Endothelial cell of umbilical vein (primary cell): ENCODE measurements at regions not wholly inside any gene's neighbourhood (a gene's known extent, or its start where the extent isn't known, plus 50 kb on each side); places are given as distances from the start of the nearest gene placed in this dataset.

Source experiments
- BruUV-seq: library from RNA; stranded (reverse); fragments of 400-500 nt; replicated peaks from 2 replicates; lab custom pipeline; 2021; lab: Mats Ljungman, UMichigan
- CTCF ChIA-PET: fragments of 300-600, 350-600 bp; sonication (Branson Sonifier 250); formaldehyde crosslinking; loops from one replicate; lab custom pipeline; 2021; ENCODE audit warnings: antibody characterized with exemption, inconsistent platforms; lab: Charles Lee
- POLR2A ChIA-PET: fragments of 300-600, 350-600 bp; sonication (Branson Sonifier 250); formaldehyde crosslinking; loops from one replicate; lab custom pipeline; 2021; ENCODE audit warnings: antibody characterized with exemption, inconsistent platforms; lab: Charles Lee
- DNase-seq: peaks from one replicate; pipeline ENCODE4 v3.0.0-alpha.2; 2011; ENCODE audit warnings: low read depth, low spot score
- FAIRE-seq: peaks from 2 replicates; lab custom pipeline; 2011; peaks lifted over from hg19 to GRCh38; lab: Jason Lieb, UNC
- H2AFZ ChIP-seq: 2 replicates; pipeline ENCODE4 v1.6.0; 2012; ENCODE audit warnings: low read depth, low read length, control low read depth, inconsistent platforms
- H3K27ac ChIP-seq: 2 replicates; pipeline ENCODE4 v1.5.1; 2011; ENCODE audit warnings: low read depth, mild to moderate bottlenecking, control low read depth, low read length, moderate library complexity; ENCODE audit not compliant: insufficient read depth
- H3K27me3 ChIP-seq, 2 experiments: 2 replicates each; pipeline versions ENCODE4 v1.6.0 to v1.6.1; 2011; ENCODE audit warnings: low read length in 2 of 2, mixed read lengths in 1 of 2; ENCODE audit not compliant: control insufficient read depth in 2 of 2, insufficient read depth in 2 of 2
- H3K36me3 ChIP-seq, 2 experiments: 2 replicates in 1 of 2; 3 replicates in 1 of 2; pipeline ENCODE4 v1.5.1; 2011; ENCODE audit warnings: low read length in 2 of 2, mild to moderate bottlenecking in 1 of 2, moderate library complexity in 1 of 2; ENCODE audit not compliant: control insufficient read depth in 2 of 2, insufficient read depth in 2 of 2; ENCODE audit errors: extremely low read depth in 1 of 2
- H3K4me1 ChIP-seq: 3 replicates; pipeline ENCODE4 v1.5.1; 2011; ENCODE audit warnings: mild to moderate bottlenecking, low read length; ENCODE audit not compliant: control insufficient read depth, insufficient read depth; ENCODE audit errors: extremely low read depth
- H3K4me2 ChIP-seq: 2 replicates; pipeline ENCODE4 v1.6.1; 2011; ENCODE audit warnings: low read length, control low read depth, mixed read lengths; ENCODE audit not compliant: insufficient read depth
- H3K4me3 ChIP-seq, 3 experiments: fragments of 200-600 bp in 1 of 3; sonication (generic), shearing (Covaris generic) in 1 of 3; replicated peaks in 1 of 3; 2 replicates each; pipeline ENCODE4 v1.5.1; 2011 to 2016; ENCODE audit warnings: control low read depth in 3 of 3, low read length in 3 of 3, mild to moderate bottlenecking in 2 of 3, inconsistent platforms in 1 of 3, low read depth in 1 of 3, moderate library complexity in 1 of 3; ENCODE audit not compliant: insufficient read depth in 1 of 3
- H3K79me2 ChIP-seq: 2 replicates; pipeline ENCODE4 v1.6.0; 2012; ENCODE audit warnings: low read length, inconsistent platforms; ENCODE audit not compliant: control insufficient read depth, insufficient read depth
- H3K9ac ChIP-seq: replicated peaks from 2 replicates; pipeline ENCODE3; 2011; ENCODE audit warnings: low read length, control low read depth; ENCODE audit not compliant: insufficient read depth; ENCODE audit errors: extremely low read depth
- H3K9me1 ChIP-seq: replicated peaks from 3 replicates; pipeline ENCODE4 v1.6.0; 2011; ENCODE audit warnings: mild to moderate bottlenecking, low read length; ENCODE audit not compliant: control insufficient read depth, insufficient read depth; ENCODE audit errors: extremely low read depth
- H3K9me3 ChIP-seq: replicated peaks from 2 replicates; pipeline ENCODE4 v1.5.1; 2012; ENCODE audit warnings: low read length, inconsistent platforms; ENCODE audit not compliant: control insufficient read depth, insufficient read depth
- H4K20me1 ChIP-seq: replicated peaks from 2 replicates; pipeline ENCODE3; 2011; ENCODE audit warnings: mild to moderate bottlenecking, low read length; ENCODE audit not compliant: control insufficient read depth, insufficient read depth; ENCODE audit errors: extremely low read depth
- EZH2 ChIP-seq: IDR thresholded peaks from 2 replicates; pipeline ENCODE4 v1.6.1; 2012; ENCODE audit warnings: borderline replicate concordance, low read depth, mild to moderate bottlenecking, moderate library complexity, low read length, inconsistent platforms; ENCODE audit not compliant: severe bottlenecking
- FOS ChIP-seq: IDR thresholded peaks from 2 replicates; pipeline ENCODE4 v1.6.1; 2011; ENCODE audit warnings: mild to moderate bottlenecking, low read length, moderate library complexity, borderline replicate concordance; ENCODE audit not compliant: insufficient read depth
- GATA2 ChIP-seq: IDR thresholded peaks from 2 replicates; pipeline ENCODE4 v1.7.0; 2011; ENCODE audit warnings: low read depth, mild to moderate bottlenecking, moderate library complexity, mixed read lengths, low read length; ENCODE audit not compliant: insufficient read length, insufficient read depth
- JUN ChIP-seq: IDR thresholded peaks from 2 replicates; pipeline ENCODE4 v1.6.1; 2011; ENCODE audit warnings: borderline replicate concordance, low read depth; ENCODE audit not compliant: insufficient read length, insufficient read depth
- MAX ChIP-seq: IDR thresholded peaks from 2 replicates; pipeline ENCODE4 v1.6.1; 2011; ENCODE audit not compliant: insufficient read depth, insufficient read length
- MYC ChIP-seq: IDR thresholded peaks from one replicate; pipeline ENCODE4 v1.6.1; 2011; ENCODE audit warnings: mild to moderate bottlenecking, low read depth, low read length
- POLR2A ChIP-seq: IDR thresholded peaks from 2 replicates; pipeline ENCODE4 v1.6.1; 2012; ENCODE audit warnings: low read depth, mild to moderate bottlenecking, control low read depth, low read length
- POLR2AphosphoS5 ChIP-seq: IDR thresholded peaks from 2 replicates; pipeline ENCODE4 v1.6.1; 2012; ENCODE audit warnings: low read depth, mild to moderate bottlenecking, control low read depth, low read length, moderate library complexity; ENCODE audit not compliant: insufficient read depth
- dilution Hi-C: fragments of 300-500 bp; cut with MboI; formaldehyde crosslinking; loops from one replicate; pipeline ENCODE4 v1.15.0; 2019; ENCODE audit warnings: low sequenced_read_pairs; ENCODE audit not compliant: extremely low pct_ligation_motif_present
- intact Hi-C: fragments of 100-400 bp; cut with micrococcal nuclease; formaldehyde crosslinking; loops from one replicate; pipeline ENCODE4 v1.10.0; 2022
- TF ChIP-seq, protein P1 (sequence below), 2 donors: IDR thresholded peaks; 1 replicate in 1 of 2; 2 replicates in 1 of 2; pipeline ENCODE4 v1.5.1; 2011; ENCODE audit warnings: low read length in 2 of 2, mild to moderate bottlenecking in 2 of 2, moderate library complexity in 2 of 2, control low read depth in 1 of 2, inconsistent platforms in 1 of 2, low read depth in 1 of 2; ENCODE audit not compliant: insufficient read depth in 1 of 2; ENCODE audit errors: extremely low read depth in 1 of 2

DNA sequence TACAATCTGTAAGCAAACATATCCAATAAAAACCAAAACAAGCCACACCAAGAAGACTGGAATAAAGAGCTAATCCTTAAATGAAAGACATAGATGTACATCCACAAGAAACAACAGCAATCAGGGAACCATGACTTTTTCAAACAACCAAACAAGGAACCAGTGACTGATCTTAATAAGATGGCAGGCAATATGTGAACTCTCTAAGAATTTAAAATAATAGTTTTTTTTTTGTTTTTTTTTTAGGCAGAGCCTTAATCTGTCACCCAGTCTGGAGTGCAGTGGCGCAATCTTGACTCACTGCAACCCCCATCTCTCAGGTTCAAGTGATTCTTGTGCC is 52.9 kb upstream of the CAPRIN2 start:
- no peaks in the 10 kb centered on the region for H3K36me3 ChIP-seq
- H3K9me3 ChIP-seq: no peaks in the 10 kb centered on the region
- H3K9ac ChIP-seq: no peak overlapping the region
- H2AFZ ChIP-seq: no peak overlapping the region
- no peak overlapping the region for H3K27ac ChIP-seq
- no peaks in the 10 kb centered on the region for H3K4me1 ChIP-seq
- BruUV-seq: no TSS peak
- FAIRE-seq (no peak), DNase-seq (no peak)
- no peak for TF ChIP-seq JUN
- no peak for TF ChIP-seq POLR2AphosphoS5
- TF ChIP-seq, protein P1, sequence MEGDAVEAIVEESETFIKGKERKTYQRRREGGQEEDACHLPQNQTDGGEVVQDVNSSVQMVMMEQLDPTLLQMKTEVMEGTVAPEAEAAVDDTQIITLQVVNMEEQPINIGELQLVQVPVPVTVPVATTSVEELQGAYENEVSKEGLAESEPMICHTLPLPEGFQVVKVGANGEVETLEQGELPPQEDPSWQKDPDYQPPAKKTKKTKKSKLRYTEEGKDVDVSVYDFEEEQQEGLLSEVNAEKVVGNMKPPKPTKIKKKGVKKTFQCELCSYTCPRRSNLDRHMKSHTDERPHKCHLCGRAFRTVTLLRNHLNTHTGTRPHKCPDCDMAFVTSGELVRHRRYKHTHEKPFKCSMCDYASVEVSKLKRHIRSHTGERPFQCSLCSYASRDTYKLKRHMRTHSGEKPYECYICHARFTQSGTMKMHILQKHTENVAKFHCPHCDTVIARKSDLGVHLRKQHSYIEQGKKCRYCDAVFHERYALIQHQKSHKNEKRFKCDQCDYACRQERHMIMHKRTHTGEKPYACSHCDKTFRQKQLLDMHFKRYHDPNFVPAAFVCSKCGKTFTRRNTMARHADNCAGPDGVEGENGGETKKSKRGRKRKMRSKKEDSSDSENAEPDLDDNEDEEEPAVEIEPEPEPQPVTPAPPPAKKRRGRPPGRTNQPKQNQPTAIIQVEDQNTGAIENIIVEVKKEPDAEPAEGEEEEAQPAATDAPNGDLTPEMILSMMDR (IDR thresholded peaks at IDR 0.05; ENCODE audit: extremely low read depth in 1 of 2, insufficient read depth in 1 of 2, low read depth in 1 of 2, low read length in 2 of 2): no peak
- TF ChIP-seq EZH2: no peak
- TF ChIP-seq POLR2A: no peak
- TF ChIP-seq MYC: no peak
- no peak for TF ChIP-seq FOS
- TF ChIP-seq MAX: no peak
- no peak for TF ChIP-seq GATA2
- no peaks in the 10 kb centered on the region for H3K79me2 ChIP-seq
- H3K4me3 ChIP-seq: no peak overlapping the region
- no peaks in the 10 kb centered on the region for H3K9me1 ChIP-seq
- H3K4me2 ChIP-seq: no peak overlapping the region
- intact Hi-C loops (loop anchor here (1.0 to 5.0 kb wide), 8 partner anchors 53 to 1288 kb away; partner anchors contain the start of genes CAPRIN2, IPO8 and TMTC1), dilution Hi-C loops (no loop called here)
- no peaks in the 10 kb centered on the region for H4K20me1 ChIP-seq
- CTCF ChIA-PET: interaction anchor here (1.1 to 4.0 kb wide), 9 partner anchors 11 to 1287 kb away, joined by 3 to 26 read pairs (median 7); partner anchors contain the start of gene CAPRIN2
- H3K27me3 ChIP-seq: no peaks in the 10 kb centered on the region
- POLR2A ChIA-PET: no interaction called here
